Endometrial microvascular endothelial cells (primary cell): ENCODE measurements at regions not wholly inside any gene's neighbourhood (a gene's known extent, or its start where the extent isn't known, plus 50 kb on each side); places are given as distances from the start of the nearest gene placed in this dataset.
"Not testable (repeated sequence)": the region's sequence is repeated elsewhere in the genome, so short reads cannot be mapped to it uniquely, and the experiment has no call there.

Experiments used
- in situ Hi-C: cut with HindIII; loops from 2 replicates; pipeline ENCODE4 v1.10.0; 2017; ENCODE audit warnings: low sequenced_read_pairs, low pct_unique_long_range_greater_than_20kb; ENCODE audit errors: inconsistent ontology term

- in situ Hi-C loops = no loop called here
Observed at GRCh38 chr1:79726911-79727310, 720.4 kb upstream of the ADGRL4 start.

DNA sequence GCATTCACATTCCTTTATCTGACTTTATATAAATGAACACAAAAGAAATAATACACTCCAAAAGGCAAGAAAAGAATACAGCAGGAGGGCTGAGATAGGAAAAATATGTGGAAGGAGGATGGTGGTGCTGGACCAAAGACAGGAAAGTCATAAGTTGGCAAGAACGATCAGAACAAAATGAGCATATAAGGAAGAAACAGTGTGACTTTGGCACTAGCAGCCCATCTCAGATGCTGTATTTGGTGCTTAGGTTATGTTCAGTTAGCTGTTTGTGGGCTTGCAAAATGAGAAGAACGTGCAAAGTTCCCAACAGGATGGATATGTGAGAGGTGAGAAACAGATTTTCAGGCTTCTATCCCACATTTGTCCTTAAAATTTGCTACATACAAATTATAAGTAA, 719.8 kb upstream of the ADGRL4 start:
- in situ Hi-C loops = no loop called here

GRCh38 chr1:79716447-79716846, 709.9 kb upstream of the ADGRL4 start:
- in situ Hi-C loops = no loop called here

GRCh38 chr1:79714664-79715063, 708.1 kb upstream of the ADGRL4 start:
- in situ Hi-C loops = no loop called here

DNA sequence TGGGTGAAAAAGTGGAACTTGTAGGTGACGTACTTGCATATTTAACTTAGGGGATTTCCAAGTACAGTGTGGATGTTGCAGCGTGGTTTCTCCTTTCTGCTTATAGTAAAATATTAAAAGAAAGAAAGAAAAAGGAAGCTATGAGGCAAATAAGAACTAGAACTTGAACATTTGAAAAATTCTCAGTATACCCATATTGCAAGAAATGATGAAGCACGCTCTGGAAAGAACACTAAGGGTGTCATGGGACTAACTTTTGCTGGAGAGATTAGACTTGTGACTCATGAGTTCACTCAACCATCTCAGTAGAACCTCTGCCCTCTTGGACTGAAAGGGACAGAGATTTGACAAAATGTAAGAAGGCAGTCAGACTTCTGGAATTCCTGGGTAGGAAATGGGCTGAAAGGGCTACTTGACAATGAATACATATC, 704.5 kb upstream of the ADGRL4 start:
- in situ Hi-C loops = no loop called here

DNA sequence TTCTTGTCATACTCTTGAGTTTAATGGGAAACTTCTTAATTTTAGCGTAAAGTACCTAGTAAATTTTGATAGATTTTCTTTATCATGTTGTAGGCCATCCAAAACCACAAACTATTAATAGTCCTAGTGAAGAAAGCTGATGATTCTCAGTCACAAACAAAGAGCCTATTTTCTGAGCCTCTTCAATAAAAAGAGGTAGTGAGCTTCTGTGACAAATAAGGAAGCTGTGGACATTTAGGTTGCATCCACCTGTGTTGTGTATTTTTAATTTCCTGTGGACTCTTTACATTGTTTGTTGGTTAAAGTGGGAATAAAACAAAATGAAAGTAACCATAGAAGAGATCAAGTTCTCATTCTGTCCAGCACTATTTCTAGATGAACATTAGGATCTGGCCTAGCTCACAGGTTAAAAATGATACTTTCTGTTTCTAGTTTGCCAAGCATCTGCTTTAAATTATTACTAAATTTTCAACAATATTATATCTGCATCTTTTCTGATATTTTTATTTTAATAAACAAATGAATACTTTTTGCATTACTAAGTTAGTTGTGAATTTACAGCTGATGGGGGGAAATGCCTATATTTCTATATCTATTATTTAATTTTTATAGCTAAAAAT, 702.2 kb upstream of the ADGRL4 start:
- in situ Hi-C loops = no loop called here

GRCh38 chr1:79705218-79705617, 698.7 kb upstream of the ADGRL4 start:
- in situ Hi-C loops = no loop called here

DNA sequence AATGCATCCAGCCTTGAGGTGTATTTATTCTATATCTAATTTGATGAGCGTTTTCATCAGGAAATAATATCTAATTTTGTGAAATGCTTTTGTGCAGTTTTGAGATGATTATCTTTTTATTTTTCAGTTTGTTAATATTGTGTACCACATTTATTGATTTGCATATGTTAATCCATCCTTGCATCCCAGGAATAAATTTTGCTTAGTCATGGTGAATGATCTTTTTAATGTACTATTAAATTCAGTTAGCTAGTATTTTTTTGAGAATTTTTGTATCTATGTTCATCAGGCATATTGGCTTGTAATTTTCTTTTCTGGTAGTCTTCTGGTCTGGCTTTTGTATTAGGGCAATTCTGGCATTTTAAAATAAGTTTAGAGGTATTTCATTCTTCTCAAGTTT, 697.5 kb upstream of the ADGRL4 start:
- in situ Hi-C loops = no loop called here

- in situ Hi-C loops = not testable (repeated sequence)
Observed at GRCh38 chr1:79702336-79702999, 695.9 kb upstream of the ADGRL4 start.

DNA sequence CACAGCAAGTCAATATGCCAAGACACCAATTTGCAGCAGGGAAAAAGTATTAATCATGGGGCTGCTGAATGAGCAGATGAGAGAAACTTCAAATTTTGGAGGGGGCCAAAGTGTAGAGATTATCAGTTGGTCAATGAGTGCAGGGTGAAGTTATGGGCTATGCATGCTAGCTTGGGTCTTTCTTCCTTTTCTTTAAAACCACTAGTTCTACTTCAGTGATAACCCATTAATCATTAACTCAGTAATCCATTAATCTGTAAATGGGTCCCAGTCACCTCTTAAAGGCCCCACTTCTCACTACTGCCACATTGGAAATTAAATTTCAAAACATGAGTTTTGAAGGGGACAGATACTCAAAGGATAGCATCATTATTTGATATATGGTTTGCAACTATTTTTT, 688.6 kb upstream of the ADGRL4 start:
- in situ Hi-C loops = no loop called here

DNA sequence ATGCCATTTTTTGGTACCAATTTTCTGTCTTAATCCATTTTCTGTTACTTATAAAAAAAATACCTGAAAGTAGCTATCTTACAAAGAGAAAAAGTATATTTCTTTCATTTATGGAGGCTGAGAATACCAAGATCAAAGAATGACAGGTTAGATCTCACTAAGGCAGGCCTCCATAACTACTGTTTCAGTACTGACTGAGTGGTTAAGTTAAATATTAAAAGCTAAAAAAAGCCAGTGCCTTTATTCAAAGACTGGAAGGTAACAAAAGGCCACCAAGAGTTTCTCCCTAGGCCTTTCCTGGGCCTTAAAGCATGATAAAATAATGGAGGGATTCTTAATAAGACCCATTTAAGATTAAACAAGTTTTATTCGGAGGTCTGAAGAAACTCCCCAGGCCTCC, 687.7 kb upstream of the ADGRL4 start:
- in situ Hi-C loops = no loop called here

DNA sequence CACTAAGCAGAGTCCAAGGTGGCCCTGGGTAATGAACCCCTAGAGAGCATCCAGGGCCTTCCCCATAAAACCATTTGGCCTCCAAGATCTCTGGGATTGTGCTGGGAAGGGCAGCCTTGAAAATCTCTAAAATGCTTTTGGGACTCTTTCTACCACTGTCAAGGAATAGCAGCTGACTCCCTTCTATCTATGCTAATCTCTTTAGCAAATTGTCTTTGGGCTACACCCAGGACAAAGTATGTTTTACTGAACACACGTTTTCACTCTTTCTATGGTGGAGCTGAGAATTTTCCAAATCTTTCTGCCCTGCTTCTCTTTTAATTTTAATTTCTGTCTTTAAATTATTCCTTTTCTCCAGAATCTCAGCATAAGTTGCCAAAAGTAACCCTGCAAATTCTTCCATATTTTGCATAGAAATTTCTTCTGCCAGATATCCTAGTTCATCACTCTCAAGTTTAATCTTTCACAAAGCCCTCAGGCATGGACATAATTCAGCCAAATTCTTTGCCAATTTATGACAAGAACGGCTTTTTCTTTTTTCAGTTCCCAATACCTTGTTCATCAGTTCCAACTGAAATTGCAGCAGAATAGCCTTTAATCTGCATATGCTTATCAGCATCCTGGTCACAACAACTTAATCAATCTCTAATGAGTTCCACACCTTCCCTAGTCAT, 687.0 kb upstream of the ADGRL4 start:
- in situ Hi-C loops = no loop called here

DNA sequence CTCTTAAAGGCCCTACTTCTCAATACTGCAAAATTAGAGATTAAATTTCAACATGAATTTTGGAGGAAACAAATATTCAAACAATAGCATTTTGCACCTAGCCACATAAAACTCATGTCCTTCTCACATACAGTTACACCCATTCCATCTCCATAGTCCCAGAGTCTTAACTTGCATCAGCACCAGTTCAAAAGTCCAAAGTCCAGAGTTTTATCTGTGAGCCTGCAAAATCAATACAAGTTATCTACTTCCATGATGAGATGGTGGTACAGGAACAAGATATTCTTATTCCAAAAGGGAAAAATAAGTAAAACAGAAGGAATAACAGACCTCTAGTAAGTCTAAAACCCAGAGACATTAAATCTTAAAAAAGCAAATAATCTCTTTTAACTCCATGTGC, 686.0 kb upstream of the ADGRL4 start:
- in situ Hi-C loops = no loop called here

GRCh38 chr1:79688932-79689331, 682.4 kb upstream of the ADGRL4 start:
- in situ Hi-C loops = no loop called here

DNA sequence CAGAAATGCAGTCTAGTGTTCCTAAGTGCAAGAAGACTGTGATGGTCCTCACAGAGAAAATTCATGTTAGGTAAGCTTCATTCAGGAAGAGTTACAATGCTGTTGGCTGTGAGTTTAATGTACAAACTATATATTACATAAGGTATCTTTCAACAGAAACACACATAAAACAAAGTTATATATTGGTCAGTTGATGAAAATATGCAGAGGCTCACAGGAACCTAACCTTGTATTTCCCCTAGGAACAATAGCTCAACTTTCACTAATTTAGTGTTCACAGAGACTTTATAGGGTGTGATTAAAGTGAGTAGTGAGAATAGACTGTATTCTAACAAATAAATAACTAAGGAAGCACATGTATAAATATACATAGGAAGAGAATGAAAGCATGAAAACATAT, 676.9 kb upstream of the ADGRL4 start:
- in situ Hi-C loops = no loop called here

DNA sequence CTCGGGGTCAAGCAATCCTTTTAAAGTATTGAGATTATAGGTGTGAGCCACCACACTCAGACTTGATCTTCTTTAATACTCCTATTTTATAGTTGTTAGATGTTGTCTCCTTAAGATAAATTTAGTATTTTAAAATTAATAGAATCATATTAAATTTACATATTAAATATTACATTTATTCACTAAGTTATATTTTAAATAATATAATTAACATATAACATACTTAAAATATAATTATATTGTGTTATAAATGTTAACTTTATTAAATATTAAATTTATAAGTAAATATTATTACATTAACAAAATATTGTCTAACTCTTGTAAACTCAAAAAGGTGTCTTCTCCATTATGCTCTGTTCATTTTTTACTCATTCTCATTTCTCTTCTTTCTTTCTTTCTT, 675.9 kb upstream of the ADGRL4 start:
- in situ Hi-C loops = no loop called here

DNA sequence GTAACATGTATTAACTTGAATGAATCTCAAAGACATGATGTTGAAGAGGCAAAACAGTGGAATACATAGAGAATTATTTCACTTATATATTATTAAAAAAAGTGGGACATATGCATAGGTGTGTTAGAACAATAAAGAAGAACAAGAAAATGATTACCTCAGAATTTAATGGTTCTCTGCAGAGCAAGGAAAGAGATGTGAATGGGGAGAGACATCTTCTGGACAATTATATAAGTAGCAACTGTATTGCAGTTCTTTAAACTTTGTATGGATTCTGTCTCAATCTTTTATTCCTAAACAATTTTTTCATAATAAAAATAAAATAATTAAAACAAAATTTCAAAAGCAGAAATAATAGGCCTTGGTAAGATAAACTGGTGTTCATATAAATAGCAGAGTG, 674.9 kb upstream of the ADGRL4 start:
- in situ Hi-C loops = no loop called here

GRCh38 chr1:79679916-79680315, 673.4 kb upstream of the ADGRL4 start:
- in situ Hi-C loops = no loop called here

- in situ Hi-C loops = no loop called here
Observed at GRCh38 chr1:79667848-79668696, 661.5 kb upstream of the ADGRL4 start.

DNA sequence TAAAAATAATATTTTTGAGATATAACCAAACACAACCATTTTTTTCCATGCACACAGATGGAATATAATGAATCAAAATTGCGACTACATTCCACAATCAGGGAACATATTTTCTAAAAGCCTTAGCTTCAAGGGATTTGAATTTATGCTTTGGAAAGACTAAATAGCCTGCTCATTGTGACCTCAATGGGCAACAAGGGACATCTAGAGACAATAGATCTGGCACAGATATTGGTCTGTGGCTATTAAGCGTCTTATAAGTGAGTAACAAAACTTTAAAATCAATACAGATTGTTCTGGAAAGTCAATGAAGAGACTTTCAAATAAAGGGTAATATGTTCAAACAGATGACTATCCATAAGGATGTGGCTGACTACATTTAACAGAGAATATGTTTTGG, 660.6 kb upstream of the ADGRL4 start:
- in situ Hi-C loops = no loop called here
